ENCODE measurements at regions not wholly inside any gene's neighbourhood (a gene's known extent, or its start where the extent isn't known, plus 50 kb on each side); places are given as distances from the start of the nearest gene placed in this dataset.

GRCh38 chr9:116072046-116072445, 81.5 kb upstream of the PAPPA start:
- no peaks in the 10 kb centered on the region for H3K79me2 ChIP-seq (ENCODE audit: insufficient read depth, low read length)
- H3K9ac ChIP-seq (ENCODE audit: insufficient read depth, low read depth, low read length) = no peak overlapping the region
- no TSS peak for BruUV-seq (replicated peaks)
- no peaks in the 10 kb centered on the region for H3K27me3 ChIP-seq (ENCODE audit: control insufficient read depth in 1 of 2, insufficient read depth in 2 of 2, low read length in 2 of 2)
- intact Hi-C loops (cut with micrococcal nuclease; ENCODE audit: unreplicated experiment) = no loop called here
- in situ Hi-C loops (cut with HindIII; ENCODE audit: extremely low pct_ligation_motif_present, low pct_unique_long_range_greater_than_20kb) = no loop called here
- no peaks in the 10 kb centered on the region for H3K4me1 ChIP-seq (ENCODE audit: insufficient read depth, low read length)
- CTCF ChIA-PET (ENCODE audit: low intra/inter-chr PET ratio, low total read pairs) = no interaction called here
- no peak overlapping the region for H2AFZ ChIP-seq (ENCODE audit: low read length)
- no peak overlapping the region for H3K4me2 ChIP-seq (ENCODE audit: low read depth, low read length)
- no peaks in the 10 kb centered on the region for H3K36me3 ChIP-seq (replicated peaks in 1 of 2; ENCODE audit: control insufficient read depth in 1 of 2, insufficient read depth in 2 of 2, low read length in 2 of 2)
- TF ChIP-seq ASH2L (IDR thresholded peaks at IDR 0.05; ENCODE audit: insufficient read length, low read depth, low read length) (no peak), ZNF850 (CRISPR knock-in tag; conservative IDR thresholded peaks at IDR 0.05) (no peak), ZNF839 (CRISPR knock-in tag; IDR thresholded peaks at IDR 0.05; ENCODE audit: borderline replicate concordance) (no peak)
- H3K27ac ChIP-seq (ENCODE audit: extremely low read length, insufficient read depth, low read length) = no peak overlapping the region
- no peak overlapping the region for H3K4me3 ChIP-seq (replicated peaks in 1 of 3; ENCODE audit: insufficient read depth in 1 of 3, low read depth in 2 of 3, low read length in 3 of 3)
- 51% methylated on average over 2 of the region's 2 CpGs for WGBS (ENCODE audit: low lambda C conversion rate)
- FAIRE-seq = no peak
- no peak for DNase-seq (ENCODE audit: low spot score)
- H3K9me3 ChIP-seq (ENCODE audit: low read length) = no peaks in the 10 kb centered on the region
- no peak for ATAC-seq
- POLR2A ChIA-PET = no interaction called here
- H4K20me1 ChIP-seq (ENCODE audit: insufficient read depth, low read length) = no peaks in the 10 kb centered on the region

GRCh38 chr9:116073826-116074225, 79.8 kb upstream of the PAPPA start:
- Histone ChIP-seq H3K4me1 (ENCODE audit: insufficient read depth, low read length) (no peaks in the 10 kb centered on the region), H3K79me2 (ENCODE audit: insufficient read depth, low read length) (no peaks in the 10 kb centered on the region), H3K27ac (ENCODE audit: extremely low read length, insufficient read depth, low read length) (no peak overlapping the region), H3K36me3 (replicated peaks in 1 of 2; ENCODE audit: control insufficient read depth in 1 of 2, insufficient read depth in 2 of 2, low read length in 2 of 2) (no peaks in the 10 kb centered on the region), H2AFZ (ENCODE audit: low read length) (no peak overlapping the region), H3K4me2 (ENCODE audit: low read depth, low read length) (no peak overlapping the region), H4K20me1 (ENCODE audit: insufficient read depth, low read length) (no peaks in the 10 kb centered on the region), H3K4me3 (replicated peaks in 1 of 3; ENCODE audit: insufficient read depth in 1 of 3, low read depth in 2 of 3, low read length in 3 of 3) (no peak overlapping the region), H3K9me3 (ENCODE audit: low read length) (no peaks in the 10 kb centered on the region), H3K27me3 (ENCODE audit: control insufficient read depth in 1 of 2, insufficient read depth in 2 of 2, low read length in 2 of 2) (no peaks in the 10 kb centered on the region), H3K9ac (ENCODE audit: insufficient read depth, low read depth, low read length) (no peak overlapping the region)
- DNase-seq (ENCODE audit: low spot score) = no peak
- in situ Hi-C loops (cut with HindIII; ENCODE audit: extremely low pct_ligation_motif_present, low pct_unique_long_range_greater_than_20kb) = no loop called here
- TF ChIP-seq ZNF362 (CRISPR knock-in tag; IDR thresholded peaks at IDR 0.05; ENCODE audit: borderline replicate concordance) (no peak), STAT5B (CRISPR knock-in tag; IDR thresholded peaks at IDR 0.05) (no peak), KLF11 (CRISPR knock-in tag; IDR thresholded peaks at IDR 0.05) (no peak), KDM5A (IDR thresholded peaks at IDR 0.05; ENCODE audit: borderline replicate concordance, low read length) (no peak), ZNF605 (CRISPR knock-in tag; IDR thresholded peaks at IDR 0.05) (no peak)
- intact Hi-C loops (cut with micrococcal nuclease; ENCODE audit: unreplicated experiment) = no loop called here
- ChIA-PET CTCF (ENCODE audit: low intra/inter-chr PET ratio, low total read pairs) (no interaction called here), POLR2A (no interaction called here)
- no TSS peak for BruUV-seq (replicated peaks)
- ATAC-seq = no peak
- FAIRE-seq = no peak
- WGBS (ENCODE audit: low lambda C conversion rate) = no CpG with 5 or more reads among the region's 2 CpGs
